A549 (cell line): ENCODE measurements at regions not wholly inside any gene's neighbourhood (a gene's known extent, or its start where the extent isn't known, plus 50 kb on each side); places are given as distances from the start of the nearest gene placed in this dataset.

Experiments used
- JUN ChIP-seq, 2 experiments: fragments of >200 bp; sonication (Bioruptor Twin); formaldehyde crosslinking; IDR thresholded peaks; 2 replicates in 1 of 2; 3 replicates in 1 of 2; pipeline ENCODE4 v1.6.1; 2016 to 2017
- MAFK ChIP-seq: fragments of 450-650 bp; IDR thresholded peaks from 2 replicates; pipeline ENCODE4 v1.6.1; 2014; ENCODE audit not compliant: partially characterized antibody
- NPAS2 ChIP-seq: fragments of 250-450 bp; sonication (Bioruptor Pico); IDR thresholded peaks from 2 replicates; pipeline ENCODE4 v1.8.0; 2022; ENCODE audit warnings: mild to moderate bottlenecking, moderate library complexity, borderline replicate concordance
- POLR2A ChIP-seq: IDR thresholded peaks from 2 replicates; pipeline ENCODE4 v1.6.1; 2012; ENCODE audit warnings: mild to moderate bottlenecking, low read length
- TF ChIP-seq, protein P1 (sequence below): fragments of >200 bp; sonication (Bioruptor Twin); formaldehyde crosslinking; IDR thresholded peaks from 3 replicates; pipeline ENCODE4 v1.5.1; 2016

DNA sequence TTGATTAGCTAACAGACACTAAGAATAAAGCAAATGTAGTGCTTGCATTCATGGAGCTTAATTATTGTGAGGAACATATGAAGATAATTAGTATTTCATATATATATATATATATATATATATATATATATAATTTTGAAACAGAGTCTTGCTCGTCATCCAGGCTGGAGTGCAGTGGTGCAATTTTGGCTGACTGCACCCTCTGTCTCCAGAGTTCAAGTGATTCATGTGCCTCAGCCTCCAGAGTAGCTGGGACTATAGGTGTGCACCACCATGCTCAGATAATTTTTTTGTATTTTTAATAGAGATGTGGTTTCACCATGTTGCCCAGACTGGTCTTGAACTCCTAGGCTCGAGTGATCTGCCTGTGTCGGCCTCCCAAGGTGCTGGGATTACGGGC is 1091.6 kb upstream of the TMEM132C start:
- TF ChIP-seq, protein P1, sequence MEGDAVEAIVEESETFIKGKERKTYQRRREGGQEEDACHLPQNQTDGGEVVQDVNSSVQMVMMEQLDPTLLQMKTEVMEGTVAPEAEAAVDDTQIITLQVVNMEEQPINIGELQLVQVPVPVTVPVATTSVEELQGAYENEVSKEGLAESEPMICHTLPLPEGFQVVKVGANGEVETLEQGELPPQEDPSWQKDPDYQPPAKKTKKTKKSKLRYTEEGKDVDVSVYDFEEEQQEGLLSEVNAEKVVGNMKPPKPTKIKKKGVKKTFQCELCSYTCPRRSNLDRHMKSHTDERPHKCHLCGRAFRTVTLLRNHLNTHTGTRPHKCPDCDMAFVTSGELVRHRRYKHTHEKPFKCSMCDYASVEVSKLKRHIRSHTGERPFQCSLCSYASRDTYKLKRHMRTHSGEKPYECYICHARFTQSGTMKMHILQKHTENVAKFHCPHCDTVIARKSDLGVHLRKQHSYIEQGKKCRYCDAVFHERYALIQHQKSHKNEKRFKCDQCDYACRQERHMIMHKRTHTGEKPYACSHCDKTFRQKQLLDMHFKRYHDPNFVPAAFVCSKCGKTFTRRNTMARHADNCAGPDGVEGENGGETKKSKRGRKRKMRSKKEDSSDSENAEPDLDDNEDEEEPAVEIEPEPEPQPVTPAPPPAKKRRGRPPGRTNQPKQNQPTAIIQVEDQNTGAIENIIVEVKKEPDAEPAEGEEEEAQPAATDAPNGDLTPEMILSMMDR, result no peak
- TF ChIP-seq POLR2A (no peak), NPAS2 (CRISPR knock-in tag) (no peak), JUN (IDR thresholded peaks at IDR 0.05) (no peak), MAFK (no peak)
